K562 (cell line): ENCODE measurements at regions not wholly inside any gene's neighbourhood (a gene's known extent, or its start where the extent isn't known, plus 50 kb on each side); places are given as distances from the start of the nearest gene placed in this dataset.

Source experiments
- ATAC-seq: fragments of 200-7000 bp; cut with Tn5 transposase; 3 replicates; pipeline ENCODE4 v1.9.1; 2020; ENCODE audit warnings: moderate library complexity
- BruUV-seq: library from RNA; stranded (reverse); fragments of 400-500 nt; replicated peaks from 2 replicates; lab custom pipeline; 2021; lab: Mats Ljungman, UMichigan
- CTCF ChIA-PET: fragments of 300-600 bp; formaldehyde crosslinking; extraction: SDS; loops from one replicate; lab custom pipeline; 2021; ENCODE audit warnings: low intra/inter-chr PET ratio; lab: Yijun Ruan, JAX
- POLR2A ChIA-PET: fragments of 300-600, 350-650 bp; sonication (Branson Sonifier 250); formaldehyde crosslinking; extraction: SDS; loops from one replicate; lab custom pipeline; 2021; ENCODE audit warnings: antibody characterized with exemption, inconsistent platforms; lab: Yijun Ruan, JAX
- DNase-seq, 4 experiments: peaks; one replicate each; pipeline versions ENCODE4 v3.0.0 to v3.0.0-alpha.2; 2011 to 2018; ENCODE audit warnings: low spot score in 3 of 4, mixed read lengths in 3 of 4; ENCODE audit errors: extremely low read depth in 1 of 4
- FAIRE-seq: peaks from 2 replicates; lab custom pipeline; 2011; peaks lifted over from hg19 to GRCh38; lab: Jason Lieb, UNC
- H2AFZ ChIP-seq: 2 replicates; pipeline ENCODE4 v1.6.0; 2011; ENCODE audit warnings: low read depth, low read length, control low read depth, inconsistent platforms
- H3K27ac ChIP-seq: fragments of 200-600 bp; 3 replicates; pipeline ENCODE4 v1.8.0; 2011; ENCODE audit warnings: low read depth, mild to moderate bottlenecking, control low read depth, inconsistent platforms, low read length, moderate library complexity, mixed read lengths; ENCODE audit errors: extremely low read depth
- H3K27me3 ChIP-seq, 2 experiments: fragments of 300-600 bp in 1 of 2; 2 replicates in 1 of 2; 3 replicates in 1 of 2; pipeline versions ENCODE4 v1.6.0 to v1.8.0; 2011; ENCODE audit warnings: inconsistent platforms in 2 of 2, low read length in 2 of 2, mild to moderate bottlenecking in 1 of 2, mixed read lengths in 1 of 2, moderate library complexity in 1 of 2; ENCODE audit not compliant: control insufficient read depth in 2 of 2, insufficient read depth in 2 of 2
- H3K36me3 ChIP-seq: fragments of 300-600 bp; 3 replicates; pipeline ENCODE4 v1.8.0; 2011; ENCODE audit warnings: mild to moderate bottlenecking, low read length, inconsistent platforms; ENCODE audit not compliant: control insufficient read depth, insufficient read depth
- H3K4me1 ChIP-seq, 2 experiments: fragments of 200-600 bp in 1 of 2; replicated peaks in 1 of 2; 2 replicates in 1 of 2; 3 replicates in 1 of 2; pipeline versions ENCODE4 v1.5.1 to v1.8.0; 2011; ENCODE audit warnings: inconsistent platforms in 2 of 2, low read length in 2 of 2, mild to moderate bottlenecking in 1 of 2, mixed read lengths in 1 of 2, moderate library complexity in 1 of 2; ENCODE audit not compliant: control insufficient read depth in 2 of 2, insufficient read depth in 2 of 2
- H3K4me2 ChIP-seq: 2 replicates; pipeline ENCODE4 v1.6.1; 2011; ENCODE audit warnings: low read length, control low read depth, inconsistent platforms, mixed read lengths; ENCODE audit not compliant: insufficient read depth
- H3K4me3 ChIP-seq: fragments of 200-600 bp; sonication (generic), shearing (Covaris generic); 2 replicates; pipeline ENCODE4 v1.5.1; 2016; ENCODE audit warnings: control low read depth, inconsistent platforms
- H3K79me2 ChIP-seq: fragments of 200-600 bp; 3 replicates; pipeline ENCODE4 v1.8.0; 2011; ENCODE audit warnings: low read length, inconsistent platforms; ENCODE audit not compliant: control insufficient read depth, insufficient read depth
- H3K9ac ChIP-seq, 2 experiments: 2 replicates each; pipeline versions ENCODE4 v1.6.0 to v1.6.1; 2011; ENCODE audit warnings: low read depth in 2 of 2, low read length in 2 of 2, control low read depth in 1 of 2, inconsistent platforms in 1 of 2, mild to moderate bottlenecking in 1 of 2, mixed read lengths in 1 of 2; ENCODE audit not compliant: insufficient read depth in 1 of 2
- H3K9me1 ChIP-seq: one replicate; pipeline ENCODE4 v1.6.0; 2011; ENCODE audit warnings: inconsistent platforms, mild to moderate bottlenecking, low read length, moderate library complexity; ENCODE audit not compliant: control insufficient read depth, insufficient read depth
- H3K9me3 ChIP-seq: replicated peaks from 2 replicates; pipeline ENCODE4 v1.5.1; 2011; ENCODE audit warnings: low read depth, low read length, inconsistent platforms; ENCODE audit not compliant: control insufficient read depth, insufficient read depth
- H4K20me1 ChIP-seq: replicated peaks from 2 replicates; pipeline ENCODE4 v1.6.1; 2011; ENCODE audit warnings: low read length, inconsistent platforms, mixed read lengths; ENCODE audit not compliant: control insufficient read depth, insufficient read depth
- CBX3 ChIP-seq, 2 experiments: IDR thresholded peaks; 1 replicate in 1 of 2; 2 replicates in 1 of 2; pipeline ENCODE4 v1.6.1; 2012; ENCODE audit warnings: inconsistent platforms in 2 of 2, low read length in 2 of 2, borderline replicate concordance in 1 of 2, control low read depth in 1 of 2
- CEBPB ChIP-seq: fragments of 450-650 bp; IDR thresholded peaks from 2 replicates; pipeline ENCODE4 v1.6.1; 2016; ENCODE audit warnings: missing genetic modification characterization, missing compliant biosample characterization
- CEBPG ChIP-seq, 3 experiments: fragments of 200-800 bp in 1 of 3; sonication (Bioruptor generic) in 1 of 3; sonication (generic) in 1 of 3; formaldehyde crosslinking in 1 of 3; IDR thresholded peaks in 2 of 3; conservative IDR thresholded peaks in 1 of 3; 2 replicates each; pipeline versions ENCODE4 v1.6.1 to v1.8.0; 2016 to 2022; ENCODE audit warnings: missing compliant biosample characterization in 2 of 3, missing genetic modification characterization in 2 of 3, mild to moderate bottlenecking in 1 of 3, missing genetic modification reagents in 1 of 3
- CHD2 ChIP-seq: IDR thresholded peaks from 2 replicates; pipeline ENCODE4 v1.6.1; 2011; ENCODE audit warnings: low read depth, low read length
- MAFF ChIP-seq: IDR thresholded peaks from 2 replicates; pipeline ENCODE4 v1.6.1; 2012; ENCODE audit warnings: low read length, improper control_type of control experiment
- MCM2 ChIP-seq: fragments of 450-650 bp; IDR thresholded peaks from 2 replicates; pipeline ENCODE4 v1.6.1; 2017; ENCODE audit warnings: low read depth, mild to moderate bottlenecking
- PHF20 ChIP-seq: fragments of 450-650 bp; IDR thresholded peaks from 2 replicates; pipeline ENCODE4 v1.6.1; 2018; ENCODE audit not compliant: partially characterized antibody
- POU5F1 ChIP-seq: fragments of 150-350 bp; IDR thresholded peaks from 2 replicates; pipeline ENCODE4 v1.6.1; 2014; ENCODE audit warnings: borderline replicate concordance, low read length, low read depth, mild to moderate bottlenecking; ENCODE audit not compliant: partially characterized antibody
- ZNF561 ChIP-seq: fragments of 450-650 bp; formaldehyde crosslinking; conservative IDR thresholded peaks from 2 replicates; pipeline ENCODE4 v1.4.0; 2020; ENCODE audit warnings: mild to moderate bottlenecking, moderate library complexity
- ZNF696 ChIP-seq: fragments of 250-450 bp; sonication (Bioruptor Pico); conservative IDR thresholded peaks from 2 replicates; pipeline ENCODE4 v1.4.0; 2020; ENCODE audit warnings: mild to moderate bottlenecking, moderate library complexity
- ZNF699 ChIP-seq: fragments of 250-450 bp; sonication (Bioruptor Pico); IDR thresholded peaks from 2 replicates; pipeline ENCODE4 v1.8.0; 2021; ENCODE audit warnings: mild to moderate bottlenecking, moderate library complexity; ENCODE audit not compliant: insufficient replicate concordance
- ZZZ3 ChIP-seq: fragments of 450-650 bp; IDR thresholded peaks from 2 replicates; pipeline ENCODE4 v1.6.1; 2016; ENCODE audit warnings: antibody characterized with exemption, mild to moderate bottlenecking, moderate library complexity
- WGBS: fragments of 100-300 bp; shearing (Covaris generic); methylation state at CpG from one replicate; pipeline ENCODE4 v1.1.6; 2016; ENCODE audit warnings: low coverage, mixed read lengths; ENCODE audit not compliant: insufficient coverage; ENCODE audit errors: missing lambda C conversion rate; 5-methylcytosine and 5-hydroxymethylcytosine counted together
- in situ Hi-C: fragments of 300-500 bp; cut with MboI; formaldehyde crosslinking; loops from 4 replicates; pipeline ENCODE4 v1.15.0; 2018; ENCODE audit warnings: inconsistent platforms, mixed read lengths
- intact Hi-C: fragments of 100-400 bp; cut with micrococcal nuclease; formaldehyde crosslinking; loops from 2 replicates; pipeline ENCODE4 v1.14.2; 2022
- TF ChIP-seq, protein P1 (sequence below), 2 experiments: fragments of 450-650 bp; conservative IDR thresholded peaks; 2 replicates each; pipeline ENCODE4 v1.6.1; 2017; ENCODE audit warnings: mild to moderate bottlenecking in 2 of 2, moderate library complexity in 2 of 2
- TF ChIP-seq, protein P2 (sequence below): fragments of 250-450 bp; sonication (Bioruptor Pico); IDR thresholded peaks from 2 replicates; pipeline ENCODE4 v1.4.0; 2020

DNA sequence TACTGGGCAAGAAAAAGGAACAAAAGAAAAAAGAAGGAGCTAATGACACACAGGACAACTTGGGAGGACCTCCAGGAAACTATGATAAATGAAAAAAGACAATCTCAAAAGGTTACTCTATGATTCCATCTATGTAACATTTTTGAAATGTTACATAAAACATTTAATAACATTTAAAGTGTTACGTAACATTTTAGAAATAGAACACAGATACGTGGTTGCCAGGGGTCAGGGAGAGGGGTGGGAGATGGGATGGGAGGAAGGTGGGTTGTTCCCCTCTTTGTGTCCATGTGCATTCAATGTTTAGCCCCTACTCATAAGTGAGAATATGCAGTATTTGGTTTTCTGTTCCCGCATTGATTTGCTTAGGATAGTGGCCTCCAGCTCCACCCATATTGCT is 116.6 kb downstream of the C16orf95 start:
- Histone ChIP-seq H3K4me1 (no peaks in the 10 kb centered on the region; a peak in 1 of 5 replicates), H3K27ac (no peak overlapping the region), H3K4me3 (no peak overlapping the region), H3K9me3 (0 out of 2 replicates have a peak, but pooled peaks cover 2% of the 10 kb centered on the region), H3K79me2 (no peaks in the 10 kb centered on the region), H3K9me1 (no peaks in the 10 kb centered on the region), H2AFZ (no peak overlapping the region), H3K27me3 (peaks cover 0 to 38% of the 10 kb centered on the region in 2 experiments; a peak in 2 of 5 replicates), H3K9ac (no peak overlapping the region), H3K36me3 (no peaks in the 10 kb centered on the region), H4K20me1 (0 out of 2 replicates have a peak, but pooled peaks cover 6% of the 10 kb centered on the region), H3K4me2 (no peak overlapping the region)
- no peak for FAIRE-seq
- DNase-seq: no peak
- in situ Hi-C loops: no loop called here
- TF ChIP-seq MCM2 (no peak), PHF20 (no peak), CHD2 (no peak), ZNF696 (CRISPR knock-in tag) (no peak), ZZZ3 (no peak), POU5F1 (no peak), MAFF (no peak), ZNF699 (CRISPR knock-in tag) (no peak), CEBPG (CRISPR knock-in tag; IDR thresholded peaks at IDR 0.05) (no peak), CEBPG (tag; conservative IDR thresholded peaks at IDR 0.05 in 1 of 2, IDR thresholded peaks at IDR 0.05 in 1 of 2) (peak; percentile 54 to 77), CBX3 (IDR thresholded peaks at IDR 0.05; ENCODE audit: borderline replicate concordance in 1 of 2, low read length in 2 of 2) (no peak), ZNF561 (CRISPR knock-in tag) (no peak), CEBPB (peak; percentile 66)
- TF ChIP-seq, protein P1, sequence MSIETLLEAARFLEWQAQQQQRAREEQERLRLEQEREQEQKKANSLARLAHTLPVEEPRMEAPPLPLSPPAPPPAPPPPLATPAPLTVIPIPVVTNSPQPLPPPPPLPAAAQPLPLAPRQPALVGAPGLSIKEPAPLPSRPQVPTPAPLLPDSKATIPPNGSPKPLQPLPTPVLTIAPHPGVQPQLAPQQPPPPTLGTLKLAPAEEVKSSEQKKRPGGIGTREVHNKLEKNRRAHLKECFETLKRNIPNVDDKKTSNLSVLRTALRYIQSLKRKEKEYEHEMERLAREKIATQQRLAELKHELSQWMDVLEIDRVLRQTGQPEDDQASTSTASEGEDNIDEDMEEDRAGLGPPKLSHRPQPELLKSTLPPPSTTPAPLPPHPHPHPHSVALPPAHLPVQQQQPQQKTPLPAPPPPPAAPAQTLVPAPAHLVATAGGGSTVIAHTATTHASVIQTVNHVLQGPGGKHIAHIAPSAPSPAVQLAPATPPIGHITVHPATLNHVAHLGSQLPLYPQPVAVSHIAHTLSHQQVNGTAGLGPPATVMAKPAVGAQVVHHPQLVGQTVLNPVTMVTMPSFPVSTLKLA (conservative IDR thresholded peaks at IDR 0.05): no peak
- TF ChIP-seq, protein P2, sequence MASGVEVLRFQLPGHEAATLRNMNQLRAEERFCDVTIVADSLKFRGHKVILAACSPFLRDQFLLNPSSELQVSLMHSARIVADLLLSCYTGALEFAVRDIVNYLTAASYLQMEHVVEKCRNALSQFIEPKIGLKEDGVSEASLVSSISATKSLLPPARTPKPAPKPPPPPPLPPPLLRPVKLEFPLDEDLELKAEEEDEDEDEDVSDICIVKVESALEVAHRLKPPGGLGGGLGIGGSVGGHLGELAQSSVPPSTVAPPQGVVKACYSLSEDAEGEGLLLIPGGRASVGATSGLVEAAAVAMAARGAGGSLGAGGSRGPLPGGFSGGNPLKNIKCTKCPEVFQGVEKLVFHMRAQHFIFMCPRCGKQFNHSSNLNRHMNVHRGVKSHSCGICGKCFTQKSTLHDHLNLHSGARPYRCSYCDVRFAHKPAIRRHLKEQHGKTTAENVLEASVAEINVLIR (CRISPR knock-in tag): no peak
- POLR2A ChIA-PET: no interaction called here
- CTCF ChIA-PET: no interaction called here
- no TSS peak for BruUV-seq
- intact Hi-C loops: no loop called here
- ATAC-seq: no peak
- WGBS: 40% methylated on average over 3 of the region's 3 CpGs
